Activated T-helper 2 cell treated with anti-CD3 and anti-CD28 coated beads, Interferon-gamma antibody, Interleukin-2, Interleukin-4, amounts not matched to agents 10 μg/mL and 5 μg/mL and 100 μg/mL, durations not matched to agents 14 hours and 24 hours and 36 hours (primary cell): ENCODE measurements at regions not wholly inside any gene's neighbourhood (a gene's known extent, or its start where the extent isn't known, plus 50 kb on each side); places are given as distances from the start of the nearest gene placed in this dataset.

Experiments used
- DNase-seq: peaks from one replicate; pipeline ENCODE4 v3.0.0; 2021; ENCODE audit warnings: low spot score
- H3K27ac Mint-ChIP-seq: one replicate; pipeline ENCODE4 v1.8.0; 2021; ENCODE audit warnings: mixed read lengths
- H3K27me3 Mint-ChIP-seq: one replicate; pipeline ENCODE4 v1.8.0; 2021; ENCODE audit warnings: low read depth, mixed read lengths
- H3K36me3 Mint-ChIP-seq: one replicate; pipeline ENCODE4 v1.8.0; 2021; ENCODE audit warnings: low read depth, mixed read lengths
- H3K4me1 Mint-ChIP-seq: one replicate; pipeline ENCODE4 v1.8.0; 2021; ENCODE audit warnings: low read depth, mixed read lengths
- H3K4me3 Mint-ChIP-seq: one replicate; pipeline ENCODE4 v1.8.0; 2021; ENCODE audit warnings: low read depth, mild to moderate bottlenecking, moderate library complexity, mixed read lengths
- H3K9me3 Mint-ChIP-seq: one replicate; pipeline ENCODE4 v1.8.0; 2021; ENCODE audit warnings: mixed read lengths
- intact Hi-C: fragments of 100-400 bp; cut with micrococcal nuclease; formaldehyde crosslinking; loops from one replicate; pipeline ENCODE4 v1.15.1; 2023

DNA sequence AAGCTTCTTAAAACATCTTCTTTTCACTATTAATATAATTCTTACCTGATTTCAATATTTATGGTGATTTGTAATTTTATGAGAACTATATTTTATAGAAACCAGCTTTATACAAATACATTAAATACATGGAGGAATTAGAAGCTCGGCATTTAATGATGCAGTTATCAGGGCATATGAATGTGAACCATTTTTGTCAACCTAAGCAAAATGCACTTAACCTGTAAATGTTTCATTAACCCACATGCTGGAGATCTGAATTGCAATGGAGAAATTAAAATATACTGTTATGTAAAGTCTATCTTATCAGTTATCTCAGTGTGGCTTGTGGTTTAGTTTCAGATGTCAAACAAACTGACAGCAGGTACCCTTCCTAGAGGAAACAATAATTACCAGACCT, 63.2 kb upstream of the CDH12 start:
- Mint-ChIP-seq H3K36me3 (no peaks in the 10 kb centered on the region), H3K9me3 (peaks cover 36% of the 10 kb centered on the region), H3K4me3 (no peak overlapping the region), H3K27ac (no peak overlapping the region), H3K27me3 (no peaks in the 10 kb centered on the region), H3K4me1 (no peaks in the 10 kb centered on the region)
- DNase-seq: no peak
- intact Hi-C loops: no loop called here

DNA sequence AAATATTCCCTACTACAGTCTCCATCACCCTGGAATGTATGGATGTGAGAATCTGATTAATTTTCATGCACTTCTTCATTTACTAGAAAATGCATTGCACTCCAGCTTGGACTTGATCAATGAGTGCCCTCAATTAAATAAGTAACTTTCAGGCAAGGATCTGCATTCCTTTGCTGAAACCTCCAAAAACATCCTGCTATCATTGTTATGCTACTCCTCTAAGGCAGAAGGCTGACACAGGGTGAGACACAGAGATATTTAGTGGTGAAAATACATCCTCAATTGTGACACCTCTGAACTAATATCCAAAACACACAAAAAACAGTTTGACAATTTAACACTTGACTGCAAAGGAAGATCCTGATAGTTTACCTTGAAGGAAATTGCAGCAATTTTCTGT, 57.9 kb upstream of the CDH12 start:
- intact Hi-C loops: no loop called here
- Mint-ChIP-seq H3K9me3 (peaks cover 20% of the 10 kb centered on the region), H3K4me1 (no peaks in the 10 kb centered on the region), H3K4me3 (no peak overlapping the region), H3K36me3 (no peaks in the 10 kb centered on the region), H3K27me3 (no peaks in the 10 kb centered on the region), H3K27ac (no peak overlapping the region)
- no peak for DNase-seq

DNA sequence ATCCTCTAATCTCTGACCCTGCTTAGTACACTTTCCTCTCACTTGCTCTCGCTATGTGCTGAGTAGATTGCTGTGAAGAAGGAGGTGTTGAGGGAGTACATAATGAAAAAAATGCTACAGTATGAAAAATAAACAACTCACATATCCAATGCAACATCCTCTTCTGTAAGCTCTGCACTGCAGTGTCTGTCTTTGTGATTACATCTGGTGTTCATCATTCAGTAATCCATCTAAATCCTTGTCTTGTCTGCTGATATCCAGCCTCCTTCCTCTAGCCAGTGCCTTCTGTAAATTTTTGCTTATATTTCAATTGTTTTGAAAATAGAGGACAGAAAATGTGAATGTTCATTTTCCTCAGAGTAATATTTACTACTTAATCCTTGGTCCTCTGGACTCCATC, 57.4 kb upstream of the CDH12 start:
- no peak for DNase-seq
- Mint-ChIP-seq H3K4me1 (no peaks in the 10 kb centered on the region), H3K9me3 (peaks cover 20% of the 10 kb centered on the region), H3K27ac (no peak overlapping the region), H3K36me3 (no peaks in the 10 kb centered on the region), H3K27me3 (no peaks in the 10 kb centered on the region), H3K4me3 (no peak overlapping the region)
- intact Hi-C loops: no loop called here

DNA sequence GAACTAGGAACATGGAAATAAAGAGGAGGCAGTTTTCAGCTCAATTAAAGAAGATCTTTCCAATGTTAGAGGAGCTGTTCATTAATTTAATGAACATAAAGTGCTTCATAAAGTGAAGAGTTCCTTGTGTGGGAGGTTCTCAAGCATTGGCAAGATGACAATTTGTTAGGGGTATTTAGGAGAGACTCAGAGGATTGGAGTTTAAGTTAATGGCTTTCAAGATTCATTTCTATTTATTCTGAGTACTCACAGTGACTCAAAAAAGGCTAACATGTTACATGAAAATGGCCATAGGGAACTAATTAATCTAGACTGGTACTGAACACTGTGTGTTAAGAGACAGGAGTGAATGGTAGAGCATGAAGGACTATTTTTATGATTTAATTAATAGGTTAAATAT, 55.4 kb upstream of the CDH12 start:
- Mint-ChIP-seq H3K27ac (no peak overlapping the region), H3K9me3 (peaks cover 17% of the 10 kb centered on the region), H3K4me1 (no peaks in the 10 kb centered on the region), H3K4me3 (no peak overlapping the region), H3K27me3 (no peaks in the 10 kb centered on the region), H3K36me3 (no peaks in the 10 kb centered on the region)
- intact Hi-C loops: no loop called here
- no peak for DNase-seq

DNA sequence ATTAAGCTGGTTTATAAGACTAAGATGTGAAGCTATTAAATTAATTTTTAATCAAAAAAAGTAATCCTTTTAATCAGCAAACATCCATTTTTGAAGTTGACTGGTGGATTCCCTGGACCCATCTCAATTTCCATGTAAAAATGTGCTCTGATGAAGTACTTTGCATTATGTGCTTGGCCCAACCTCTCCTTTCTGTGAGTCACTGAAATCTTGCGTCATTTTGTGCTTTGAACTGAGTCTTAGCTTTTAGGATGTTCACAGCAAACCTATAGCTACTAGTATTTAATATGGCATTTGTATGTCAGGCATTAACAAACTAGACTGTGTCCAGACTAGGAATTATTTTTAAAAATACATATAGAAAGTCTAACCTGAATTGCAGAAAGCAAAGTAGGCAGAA, 55.0 kb upstream of the CDH12 start:
- Mint-ChIP-seq H3K27ac (no peak overlapping the region), H3K27me3 (no peaks in the 10 kb centered on the region), H3K9me3 (peaks cover 16% of the 10 kb centered on the region), H3K4me3 (no peak overlapping the region), H3K36me3 (no peaks in the 10 kb centered on the region), H3K4me1 (no peaks in the 10 kb centered on the region)
- DNase-seq: no peak
- intact Hi-C loops: no loop called here
